HUDEP-2 (cell line): ENCODE measurements at regions not wholly inside any gene's neighbourhood (a gene's known extent, or its start where the extent isn't known, plus 50 kb on each side); places are given as distances from the start of the nearest gene placed in this dataset.

Experiments
- DNase-seq, 76 experiments: peaks; one replicate each; lab custom pipeline; 2025; ENCODE audit not compliant: unreplicated experiment in 76 of 76; lab: John Stamatoyannopoulos, UW

- no peak for DNase-seq
Observed at GRCh38 chr3:64290161-64290560, 64.9 kb upstream of the PRICKLE2 start.

GRCh38 chr3:64289622-64290021, 64.4 kb upstream of the PRICKLE2 start:
- DNase-seq: no peak

GRCh38 chr3:64278625-64279024, 53.4 kb upstream of the PRICKLE2 start:
- no peak for DNase-seq

GRCh38 chr3:64276131-64276530, 50.9 kb upstream of the PRICKLE2 start:
- no peak for DNase-seq
